AG04450 (cell line): ENCODE measurements at regions not wholly inside any gene's neighbourhood (a gene's known extent, or its start where the extent isn't known, plus 50 kb on each side); places are given as distances from the start of the nearest gene placed in this dataset.

ENCODE experiments used
- CTCF ChIA-PET: fragments of 300-600, 350-600 bp; formaldehyde crosslinking; extraction: SDS; loops from one replicate; lab custom pipeline; 2022; ENCODE audit warnings: antibody characterized with exemption, inconsistent platforms; lab: Charles Lee
- POLR2A ChIA-PET: fragments of 350-600 bp; formaldehyde crosslinking; extraction: SDS; loops from one replicate; lab custom pipeline; 2021; ENCODE audit warnings: antibody characterized with exemption, inconsistent platforms; lab: Yijun Ruan, JAX
- DNase-seq: peaks from one replicate; pipeline ENCODE4 v3.0.0-alpha.2; 2011; ENCODE audit warnings: low read depth, low spot score
- H3K27ac ChIP-seq: one replicate; pipeline ENCODE4 v1.5.1; 2012; ENCODE audit warnings: low read depth, low read length, control low read depth
- H3K27me3 ChIP-seq: one replicate; pipeline ENCODE4 v1.6.0; 2012; ENCODE audit warnings: low read length; ENCODE audit not compliant: control insufficient read depth, insufficient read depth
- H3K4me3 ChIP-seq: 2 replicates; pipeline ENCODE4 v1.5.1; 2011; ENCODE audit warnings: mild to moderate bottlenecking, low read depth, low read length, control low read depth
- H3K9me3 ChIP-seq: 2 replicates; pipeline ENCODE4 v1.5.1; 2012; ENCODE audit warnings: low read length; ENCODE audit not compliant: control insufficient read depth, insufficient read depth
- CTCF ChIP-seq: IDR thresholded peaks from 2 replicates; pipeline ENCODE4 v1.5.1; 2011; ENCODE audit warnings: low read depth, low read length, control low read depth, inconsistent platforms

- no peaks in the 10 kb centered on the region; the same call in 1 of the 2 replicates for H3K9me3 ChIP-seq
- no peak overlapping the region for H3K4me3 ChIP-seq
- no peak for TF ChIP-seq CTCF
- H3K27ac ChIP-seq, result no peak overlapping the region
- POLR2A ChIA-PET, result no interaction called here
- no peaks in the 10 kb centered on the region for H3K27me3 ChIP-seq
- CTCF ChIA-PET, result no interaction called here
- no peak for DNase-seq
Measured at GRCh38 chr15:92328207-92328606, 65.5 kb upstream of the ST8SIA2 start.

GRCh38 chr15:92332125-92332899 lies 61.4 kb upstream of the ST8SIA2 start:
- Histone ChIP-seq H3K9me3 (no peaks in the 10 kb centered on the region; the same call in 1 of the 2 replicates), H3K27me3 (no peaks in the 10 kb centered on the region), H3K4me3 (no peak overlapping the region), H3K27ac (no peak overlapping the region)
- no peak for DNase-seq
- POLR2A ChIA-PET, result no interaction called here
- CTCF ChIA-PET, result no interaction called here
- no peak for TF ChIP-seq CTCF

- Histone ChIP-seq H3K27ac (no peak overlapping the region), H3K4me3 (no peak overlapping the region), H3K27me3 (no peaks in the 10 kb centered on the region), H3K9me3 (no peaks in the 10 kb centered on the region; the same call in 1 of the 2 replicates)
- CTCF ChIA-PET, result no interaction called here
- POLR2A ChIA-PET, result no interaction called here
- no peak for TF ChIP-seq CTCF
- DNase-seq, result no peak
Measured at GRCh38 chr15:92333709-92334108, 60.0 kb upstream of the ST8SIA2 start.

GRCh38 chr15:92336419-92336987 lies 57.2 kb upstream of the ST8SIA2 start:
- ChIA-PET CTCF (no interaction called here), POLR2A (no interaction called here)
- no peak for TF ChIP-seq CTCF
- H3K4me3 ChIP-seq, result no peak overlapping the region
- no peak overlapping the region for H3K27ac ChIP-seq
- DNase-seq, result no peak
- H3K27me3 ChIP-seq, result no peaks in the 10 kb centered on the region
- no peaks in the 10 kb centered on the region for H3K9me3 ChIP-seq

GRCh38 chr15:92339361-92339760 lies 54.3 kb upstream of the ST8SIA2 start:
- no peak for TF ChIP-seq CTCF
- no peak for DNase-seq
- no peak overlapping the region for H3K4me3 ChIP-seq
- CTCF ChIA-PET, result no interaction called here
- POLR2A ChIA-PET, result no interaction called here
- H3K27ac ChIP-seq, result no peak overlapping the region
- H3K27me3 ChIP-seq, result peaks cover 2% of the 10 kb centered on the region
- H3K9me3 ChIP-seq, result no peaks in the 10 kb centered on the region
